H9 (cell line): ENCODE measurements at regions not wholly inside any gene's neighbourhood (a gene's known extent, or its start where the extent isn't known, plus 50 kb on each side); places are given as distances from the start of the nearest gene placed in this dataset.

Experiments used
- DNase-seq: peaks from one replicate; pipeline ENCODE4 v3.0.0-alpha.2; 2017
- H2AFZ ChIP-seq: one replicate; pipeline ENCODE4 v1.6.1; 2013; ENCODE audit warnings: mild to moderate bottlenecking, low read length, control low read depth, moderate library complexity
- H2AK5ac ChIP-seq: 2 replicates; pipeline ENCODE4 v1.6.1; 2013; ENCODE audit warnings: low read length, control low read depth, mixed read lengths; ENCODE audit not compliant: insufficient read length
- H2BK120ac ChIP-seq: one replicate; pipeline ENCODE4 v1.6.1; 2013; ENCODE audit warnings: low read depth, mild to moderate bottlenecking, low read length, control low read depth, inconsistent platforms; ENCODE audit not compliant: poor library complexity, severe bottlenecking
- H2BK12ac ChIP-seq: 2 replicates; pipeline ENCODE4 v1.6.1; 2013; ENCODE audit warnings: low read length, control low read depth, mixed read lengths, low read depth; ENCODE audit not compliant: insufficient read length
- H2BK15ac ChIP-seq: 2 replicates; pipeline ENCODE4 v1.6.1; 2013; ENCODE audit warnings: low read depth, low read length, control low read depth
- H2BK20ac ChIP-seq: one replicate; pipeline ENCODE4 v1.6.1; 2013; ENCODE audit warnings: low read depth, mild to moderate bottlenecking, low read length, control low read depth, inconsistent platforms; ENCODE audit not compliant: poor library complexity, severe bottlenecking
- H2BK5ac ChIP-seq: 2 replicates; pipeline ENCODE4 v1.6.1; 2013; ENCODE audit warnings: low read length, control low read depth, mixed read lengths; ENCODE audit not compliant: insufficient read length
- H3K14ac ChIP-seq: 2 replicates; pipeline ENCODE4 v1.6.1; 2013; ENCODE audit warnings: low read length, control low read depth; ENCODE audit not compliant: insufficient read depth
- H3K18ac ChIP-seq: 2 replicates; pipeline ENCODE4 v1.6.1; 2013; ENCODE audit warnings: low read depth, mild to moderate bottlenecking, mixed read lengths, low read length, control low read depth; ENCODE audit not compliant: insufficient read length
- H3K23ac ChIP-seq: 2 replicates; pipeline ENCODE4 v1.6.1; 2013; ENCODE audit warnings: low read length, control low read depth, mixed read lengths, low read depth; ENCODE audit not compliant: insufficient read length
- H3K23me2 ChIP-seq: 2 replicates; pipeline ENCODE4 v1.6.1; 2013; ENCODE audit warnings: low read depth, mild to moderate bottlenecking, mixed read lengths, low read length, control low read depth; ENCODE audit not compliant: insufficient read length, poor library complexity, severe bottlenecking
- H3K27ac ChIP-seq: 2 replicates; pipeline ENCODE4 v1.5.1; 2013; ENCODE audit warnings: low read length, control low read depth, mixed read lengths, low read depth; ENCODE audit not compliant: insufficient read length
- H3K27me3 ChIP-seq: 2 replicates; pipeline ENCODE4 v1.6.1; 2013; ENCODE audit warnings: low read length, control low read depth, inconsistent platforms; ENCODE audit not compliant: insufficient read depth
- H3K4ac ChIP-seq: 2 replicates; pipeline ENCODE4 v1.6.1; 2013; ENCODE audit warnings: low read depth, mild to moderate bottlenecking, control low read depth, inconsistent platforms, low read length, moderate library complexity
- H3K4me1 ChIP-seq: 2 replicates; pipeline ENCODE4 v1.6.1; 2013; ENCODE audit warnings: low read length, control low read depth, inconsistent platforms; ENCODE audit not compliant: insufficient read depth
- H3K4me2 ChIP-seq: 2 replicates; pipeline ENCODE4 v1.6.1; 2013; ENCODE audit warnings: low read length, control low read depth, mixed read lengths; ENCODE audit not compliant: insufficient read length, insufficient read depth
- H3K56ac ChIP-seq: 2 replicates; pipeline ENCODE4 v1.6.1; 2013; ENCODE audit warnings: low read depth, mild to moderate bottlenecking, mixed read lengths, low read length, control low read depth; ENCODE audit not compliant: insufficient read length
- H3K79me1 ChIP-seq: 2 replicates; pipeline ENCODE4 v1.6.1; 2013; ENCODE audit warnings: low read depth, mild to moderate bottlenecking, moderate library complexity, low read length, control low read depth, inconsistent platforms; ENCODE audit not compliant: insufficient read depth, poor library complexity, severe bottlenecking
- H3K79me2 ChIP-seq: 2 replicates; pipeline ENCODE4 v1.6.1; 2013; ENCODE audit warnings: low read length, control low read depth, inconsistent platforms; ENCODE audit not compliant: insufficient read depth
- H3K9ac ChIP-seq: 2 replicates; pipeline ENCODE4 v1.6.1; 2013; ENCODE audit warnings: low read length, control low read depth, mixed read lengths; ENCODE audit not compliant: insufficient read length; ENCODE audit errors: extremely low read depth
- H3K9me3 ChIP-seq: one replicate; pipeline ENCODE4 v1.6.1; 2013; ENCODE audit warnings: low read depth, low read length, inconsistent platforms; ENCODE audit not compliant: control insufficient read depth
- H3T11ph ChIP-seq: one replicate; pipeline ENCODE4 v1.6.1; 2013; ENCODE audit warnings: mild to moderate bottlenecking, low read length, control low read depth, inconsistent platforms
- H4K20me1 ChIP-seq: one replicate; pipeline ENCODE4 v1.6.1; 2013; ENCODE audit not compliant: control insufficient read depth, insufficient read length, insufficient read depth
- H4K5ac ChIP-seq: 2 replicates; pipeline ENCODE4 v1.6.1; 2013; ENCODE audit warnings: low read depth, mild to moderate bottlenecking, mixed read lengths, low read length, control low read depth; ENCODE audit not compliant: insufficient read length
- H4K8ac ChIP-seq: replicated peaks from 2 replicates; pipeline ENCODE4 v1.6.1; 2013; ENCODE audit warnings: low read length, control low read depth, mixed read lengths, low read depth; ENCODE audit not compliant: insufficient read length
- H4K91ac ChIP-seq: 2 replicates; pipeline ENCODE4 v1.6.1; 2013; ENCODE audit warnings: low read depth, mild to moderate bottlenecking, moderate library complexity, mixed read lengths, low read length, control low read depth; ENCODE audit not compliant: insufficient read length
- H3K27ac Mint-ChIP-seq, 3 experiments: 2 replicates in 2 of 3; 3 replicates in 1 of 3; pipeline ENCODE4 v1.8.0; 2020 to 2021; ENCODE audit warnings: mixed read lengths in 3 of 3, mild to moderate bottlenecking in 1 of 3, moderate library complexity in 1 of 3
- H3K27me3 Mint-ChIP-seq: 2 replicates; pipeline ENCODE4 v1.8.0; 2021; ENCODE audit warnings: low read depth, mild to moderate bottlenecking, moderate library complexity, mixed read lengths
- H3K36me3 Mint-ChIP-seq, 3 experiments: 2 replicates in 2 of 3; 3 replicates in 1 of 3; pipeline ENCODE4 v1.8.0; 2020 to 2021; ENCODE audit warnings: low read depth in 3 of 3, mixed read lengths in 3 of 3; ENCODE audit not compliant: insufficient read depth in 1 of 3
- H3K4me1 Mint-ChIP-seq, 2 experiments: 2 replicates each; pipeline ENCODE4 v1.8.0; 2020; ENCODE audit warnings: mixed read lengths in 2 of 2
- H3K4me3 Mint-ChIP-seq, 2 experiments: 2 replicates in 1 of 2; 3 replicates in 1 of 2; pipeline ENCODE4 v1.8.0; 2020 to 2021; ENCODE audit warnings: mild to moderate bottlenecking in 2 of 2, mixed read lengths in 2 of 2, moderate library complexity in 1 of 2
- H3K9me3 Mint-ChIP-seq, 2 experiments: 2 replicates in 1 of 2; 3 replicates in 1 of 2; pipeline ENCODE4 v1.8.0; 2020; ENCODE audit warnings: mild to moderate bottlenecking in 2 of 2, mixed read lengths in 2 of 2, moderate library complexity in 1 of 2
- WGBS: extraction: QIAGEN DNeasy Blood & Tissue Kit; methylation state at CpG from one replicate; pipeline ENCODE4 v1.1.7; 2013; ENCODE audit warnings: missing lambda C conversion rate, low lambda C conversion rate, mixed read lengths; ENCODE audit not compliant: insufficient read length; ENCODE audit errors: extremely low coverage; 5-methylcytosine and 5-hydroxymethylcytosine counted together
- TF ChIP-seq, protein P1 (sequence below): fragments of 200-600 bp; sonication (generic); conservative IDR thresholded peaks from 3 replicates; pipeline ENCODE4 v1.8.0; 2021; ENCODE audit warnings: antibody characterized with exemption, mild to moderate bottlenecking

DNA sequence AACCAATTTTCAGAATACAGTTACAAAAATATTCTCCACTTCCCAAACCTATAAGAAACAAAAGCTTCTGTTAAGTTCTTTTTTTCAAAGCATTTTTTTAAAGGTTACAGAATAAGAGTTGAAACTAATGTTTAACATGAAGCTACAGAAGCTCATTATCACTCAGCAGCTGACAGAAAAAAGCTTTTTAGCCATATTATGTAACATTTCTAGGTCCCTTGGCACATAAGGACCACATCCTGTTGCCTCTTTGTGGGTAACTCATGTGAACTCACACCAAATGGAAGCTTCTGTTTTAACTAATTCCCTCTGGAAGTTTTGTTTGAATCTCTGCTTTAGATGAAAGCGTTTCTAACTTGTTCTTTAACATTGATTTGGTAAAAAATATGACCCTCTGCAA lies 242.5 kb upstream of the TMPRSS15 start:
- no peaks in the 10 kb centered on the region for H3K27me3 ChIP-seq

More for the DNA sequence above, 242.5 kb upstream of the TMPRSS15 start:
- H2BK20ac ChIP-seq: no peak overlapping the region
- no peak overlapping the region for H2BK120ac ChIP-seq
- Mint-ChIP-seq H3K27me3 (no peaks in the 10 kb centered on the region), H3K36me3 (no peaks in the 10 kb centered on the region), H3K9me3 (no peaks in the 10 kb centered on the region), H3K4me3 (no peak overlapping the region), H3K27ac (no peak overlapping the region), H3K4me1 (no peaks in the 10 kb centered on the region)
- H2AK5ac ChIP-seq: no peak overlapping the region
- no peak overlapping the region for H3K4me2 ChIP-seq
- no peak overlapping the region for H4K8ac ChIP-seq
- H4K91ac ChIP-seq: no peak overlapping the region
- H3K27ac ChIP-seq: no peak overlapping the region
- no peaks in the 10 kb centered on the region for H4K20me1 ChIP-seq
- H4K5ac ChIP-seq: no peak overlapping the region
- H2BK5ac ChIP-seq: no peak overlapping the region
- H2BK15ac ChIP-seq: no peak overlapping the region
- H3K23me2 ChIP-seq: no peaks in the 10 kb centered on the region
- H3K56ac ChIP-seq: no peak overlapping the region
- TF ChIP-seq, protein P1, sequence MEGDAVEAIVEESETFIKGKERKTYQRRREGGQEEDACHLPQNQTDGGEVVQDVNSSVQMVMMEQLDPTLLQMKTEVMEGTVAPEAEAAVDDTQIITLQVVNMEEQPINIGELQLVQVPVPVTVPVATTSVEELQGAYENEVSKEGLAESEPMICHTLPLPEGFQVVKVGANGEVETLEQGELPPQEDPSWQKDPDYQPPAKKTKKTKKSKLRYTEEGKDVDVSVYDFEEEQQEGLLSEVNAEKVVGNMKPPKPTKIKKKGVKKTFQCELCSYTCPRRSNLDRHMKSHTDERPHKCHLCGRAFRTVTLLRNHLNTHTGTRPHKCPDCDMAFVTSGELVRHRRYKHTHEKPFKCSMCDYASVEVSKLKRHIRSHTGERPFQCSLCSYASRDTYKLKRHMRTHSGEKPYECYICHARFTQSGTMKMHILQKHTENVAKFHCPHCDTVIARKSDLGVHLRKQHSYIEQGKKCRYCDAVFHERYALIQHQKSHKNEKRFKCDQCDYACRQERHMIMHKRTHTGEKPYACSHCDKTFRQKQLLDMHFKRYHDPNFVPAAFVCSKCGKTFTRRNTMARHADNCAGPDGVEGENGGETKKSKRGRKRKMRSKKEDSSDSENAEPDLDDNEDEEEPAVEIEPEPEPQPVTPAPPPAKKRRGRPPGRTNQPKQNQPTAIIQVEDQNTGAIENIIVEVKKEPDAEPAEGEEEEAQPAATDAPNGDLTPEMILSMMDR: no peak
- H3K79me2 ChIP-seq: no peaks in the 10 kb centered on the region
- no peak overlapping the region for H3K9ac ChIP-seq
- H3K18ac ChIP-seq: no peak overlapping the region
- no peak for DNase-seq
- no peak overlapping the region for H3K4ac ChIP-seq
- no peak overlapping the region for H3T11ph ChIP-seq
- H3K4me1 ChIP-seq: no peaks in the 10 kb centered on the region
- no peak overlapping the region for H3K23ac ChIP-seq
- no peaks in the 10 kb centered on the region for H3K9me3 ChIP-seq
- no peak overlapping the region for H2AFZ ChIP-seq
- no peak overlapping the region for H2BK12ac ChIP-seq
- H3K79me1 ChIP-seq: no peaks in the 10 kb centered on the region
- no CpG with 5 or more reads among the region's 1 CpG for WGBS
- no peak overlapping the region for H3K14ac ChIP-seq
